WTC11 (cell line): ENCODE measurements at regions not wholly inside any gene's neighbourhood (a gene's known extent, or its start where the extent isn't known, plus 50 kb on each side); places are given as distances from the start of the nearest gene placed in this dataset.

ENCODE experiments used
- ATAC-seq: fragments of 200-7000 bp; cut with Tn5 transposase; 2 replicates; pipeline ENCODE4 v1.10.0; 2021; ENCODE audit warnings: mild to moderate bottlenecking, moderate library complexity
- CTCF ChIA-PET: fragments of 300-600 bp; sonication (Branson Sonifier 250); formaldehyde crosslinking; loops from one replicate; lab custom pipeline; 2021; ENCODE audit warnings: antibody characterized with exemption; lab: Charles Lee
- POLR2A ChIA-PET: fragments of 350-600 bp; sonication (Branson Sonifier 250); formaldehyde crosslinking; loops from one replicate; lab custom pipeline; 2021; ENCODE audit warnings: antibody characterized with exemption; lab: Charles Lee
- DNase-seq: peaks from one replicate; pipeline ENCODE4 v3.0.0; 2021; ENCODE audit warnings: low spot score
- H3K27ac Mint-ChIP-seq: 2 replicates; pipeline ENCODE4 v1.8.0; 2021; ENCODE audit warnings: mixed read lengths
- H3K27me3 Mint-ChIP-seq: 2 replicates; pipeline ENCODE4 v1.8.0; 2021; ENCODE audit warnings: low read depth, mild to moderate bottlenecking, moderate library complexity, mixed read lengths
- H3K36me3 Mint-ChIP-seq: 2 replicates; pipeline ENCODE4 v1.8.0; 2021; ENCODE audit warnings: mixed read lengths
- H3K4me1 Mint-ChIP-seq: 2 replicates; pipeline ENCODE4 v1.8.0; 2022; ENCODE audit warnings: mixed read lengths
- H3K4me3 Mint-ChIP-seq: 2 replicates; pipeline ENCODE4 v1.8.0; 2021; ENCODE audit warnings: mild to moderate bottlenecking, moderate library complexity, mixed read lengths
- H3K9me3 Mint-ChIP-seq: 2 replicates; pipeline ENCODE4 v1.8.0; 2021; ENCODE audit warnings: mixed read lengths
- ATF2 ChIP-seq: sonication (generic); formaldehyde crosslinking; IDR thresholded peaks from 2 replicates; pipeline ENCODE4 v1.8.1; 2022; ENCODE audit warnings: low read depth, missing genetic modification reagents, borderline replicate concordance
- CREM ChIP-seq: sonication (generic); formaldehyde crosslinking; IDR thresholded peaks from 2 replicates; pipeline ENCODE4 v1.8.1; 2022; ENCODE audit warnings: mild to moderate bottlenecking, missing genetic modification reagents, moderate library complexity
- E2F1 ChIP-seq: sonication (generic); formaldehyde crosslinking; IDR thresholded peaks from 2 replicates; pipeline ENCODE4 v1.8.0; 2022; ENCODE audit warnings: mild to moderate bottlenecking, missing genetic modification reagents
- JUN ChIP-seq: sonication (generic); formaldehyde crosslinking; IDR thresholded peaks from 2 replicates; pipeline ENCODE4 v1.8.0; 2023; ENCODE audit warnings: mild to moderate bottlenecking, missing genetic modification reagents
- PRDM15 ChIP-seq: sonication (generic); formaldehyde crosslinking; IDR thresholded peaks from 2 replicates; pipeline ENCODE4 v1.8.0; 2022; ENCODE audit warnings: missing genetic modification reagents
- PREB ChIP-seq: sonication (generic); formaldehyde crosslinking; IDR thresholded peaks from 2 replicates; pipeline ENCODE4 v1.8.1; 2022; ENCODE audit warnings: mild to moderate bottlenecking, missing genetic modification reagents, moderate library complexity, borderline replicate concordance
- STAT6 ChIP-seq: sonication (generic); formaldehyde crosslinking; conservative IDR thresholded peaks from 2 replicates; pipeline ENCODE4 v1.8.1; 2023; ENCODE audit warnings: mild to moderate bottlenecking, low read depth, missing genetic modification reagents, moderate library complexity
- TCF7 ChIP-seq: sonication (generic); formaldehyde crosslinking; IDR thresholded peaks from 2 replicates; pipeline ENCODE4 v1.8.0; 2022; ENCODE audit warnings: mild to moderate bottlenecking, low read depth, missing genetic modification reagents, moderate library complexity
- USF1 ChIP-seq: sonication (generic); formaldehyde crosslinking; IDR thresholded peaks from 2 replicates; pipeline ENCODE4 v1.8.0; 2022; ENCODE audit warnings: mild to moderate bottlenecking, missing genetic modification reagents
- ZNF138 ChIP-seq: sonication (generic); formaldehyde crosslinking; conservative IDR thresholded peaks from 2 replicates; pipeline ENCODE4 v1.8.1; 2022; ENCODE audit warnings: mild to moderate bottlenecking, moderate library complexity, missing genetic modification reagents
- ZNF396 ChIP-seq: fragments of 250-450 bp; sonication (Bioruptor Pico); IDR thresholded peaks from 2 replicates; pipeline ENCODE4 v1.8.0; 2021; ENCODE audit warnings: mild to moderate bottlenecking, moderate library complexity, borderline replicate concordance
- ZNF423 ChIP-seq: fragments of 250-450 bp; sonication (Bioruptor Pico); IDR thresholded peaks from 2 replicates; pipeline ENCODE4 v2.1.2; 2022; ENCODE audit warnings: mild to moderate bottlenecking, moderate library complexity
- ZNF532 ChIP-seq: fragments of 250-450 bp; sonication (Bioruptor Pico); IDR thresholded peaks from 2 replicates; pipeline ENCODE4 v1.9.0; 2021; ENCODE audit warnings: mild to moderate bottlenecking, borderline replicate concordance

- ATAC-seq (no peak), DNase-seq (no peak)
- POLR2A ChIA-PET: no interaction called here
- CTCF ChIA-PET: no interaction called here
- peaks cover 15% of the 10 kb centered on the region for H3K4me1 Mint-ChIP-seq
- TF ChIP-seq STAT6 (no peak), ZNF423 (CRISPR knock-in tag) (no peak), USF1 (CRISPR knock-in tag) (no peak), ZNF532 (CRISPR knock-in tag) (no peak), ZNF396 (no peak), JUN (CRISPR knock-in tag) (no peak), TCF7 (CRISPR knock-in tag) (no peak), ZNF138 (CRISPR knock-in tag) (no peak), PRDM15 (CRISPR knock-in tag) (no peak)
- H3K27ac Mint-ChIP-seq: no peak overlapping the region
- peaks cover 6% of the 10 kb centered on the region for H3K36me3 Mint-ChIP-seq
- no peak overlapping the region for H3K4me3 Mint-ChIP-seq
- no peaks in the 10 kb centered on the region for H3K27me3 Mint-ChIP-seq
- H3K9me3 Mint-ChIP-seq: peaks cover 5% of the 10 kb centered on the region
Measured at GRCh38 chr21:20031807-20032206, 966.4 kb upstream of the NCAM2 start.

GRCh38 chr21:20040768-20041167, 957.4 kb upstream of the NCAM2 start:
- Mint-ChIP-seq H3K4me3 (no peak overlapping the region), H3K36me3 (peaks cover 15% of the 10 kb centered on the region), H3K27me3 (no peaks in the 10 kb centered on the region), H3K9me3 (peaks cover 27% of the 10 kb centered on the region), H3K27ac (no peak overlapping the region)
- ChIA-PET POLR2A (no interaction called here), CTCF (interaction anchor here (0.7 to 1.5 kb wide), 9 partner anchors 10 to 1239 kb away, joined by 3 to 6 read pairs (median 3); no protein-coding TSS in a partner anchor)
- DNase-seq: no peak
- no peak; the same call in 1 of the 2 replicates for ATAC-seq
- TF ChIP-seq PREB (no peak), CREM (no peak), ATF2 (CRISPR knock-in tag) (no peak), E2F1 (CRISPR knock-in tag) (no peak)
- TF ChIP-seq, all 79 proteins: peak for 0
- H3K4me1 Mint-ChIP-seq: peaks cover 16% of the 10 kb centered on the region
